ENCODE measurements at regions not wholly inside any gene's neighbourhood (a gene's known extent, or its start where the extent isn't known, plus 50 kb on each side); places are given as distances from the start of the nearest gene placed in this dataset.

GRCh38 chr11:95444309-95445241 lies 213.6 kb upstream of the SESN3 start:
- H3K4ac ChIP-seq (ENCODE audit: low read depth, low read length), result no peak overlapping the region
- H3K56ac ChIP-seq (ENCODE audit: extremely low read depth, insufficient read depth, low read length), result no peak overlapping the region
- H3K27me3 ChIP-seq (ENCODE audit: control insufficient read depth, insufficient read depth, low read length), result peaks cover 2% of the 10 kb centered on the region; the same call in 1 of the 2 replicates
- no peak for TF ChIP-seq ELK1 (IDR thresholded peaks at IDR 0.05; ENCODE audit: borderline replicate concordance, low read depth, low read length)
- no peak for TF ChIP-seq FOS (IDR thresholded peaks at IDR 0.05; ENCODE audit: low read depth, low read length)
- no peak for TF ChIP-seq CEBPB (IDR thresholded peaks at IDR 0.05; ENCODE audit: low read depth, low read length)
- TF ChIP-seq CHD1 (IDR thresholded peaks at IDR 0.05; ENCODE audit: low read depth, low read length), result no peak
- no peak for TF ChIP-seq USF2 (IDR thresholded peaks at IDR 0.05; ENCODE audit: low read depth, low read length)
- TF ChIP-seq RCOR1 (IDR thresholded peaks at IDR 0.05; ENCODE audit: insufficient replicate concordance, low read length), result no peak
- no peak for TF ChIP-seq CTCF (conservative IDR thresholded peaks at IDR 0.05; ENCODE audit: low read depth, low read length)
- no peak overlapping the region for H2BK120ac ChIP-seq (ENCODE audit: low read depth, low read length)
- no peaks in the 10 kb centered on the region for H3K79me1 ChIP-seq (ENCODE audit: low read depth in 1 of 2, low read length in 2 of 2)
- no peak overlapping the region for H3K9ac ChIP-seq (ENCODE audit: low read depth, low read length)
- no peak overlapping the region for H2AFZ ChIP-seq (replicated peaks; ENCODE audit: low read length, poor library complexity)
- H3K9me1 ChIP-seq (ENCODE audit: insufficient read depth, low read length), result no peaks in the 10 kb centered on the region
- H3K4me2 ChIP-seq (ENCODE audit: low read depth, low read length), result no peak overlapping the region
- no peak overlapping the region for H4K91ac ChIP-seq (ENCODE audit: insufficient read depth, low read depth, low read length)
- H3K9me3 ChIP-seq (ENCODE audit: control insufficient read depth, insufficient read depth, low read length), result no peaks in the 10 kb centered on the region; the same call in 1 of the 2 replicates
- no peak overlapping the region for H2BK15ac ChIP-seq (ENCODE audit: low read depth, low read length)
- no peaks in the 10 kb centered on the region for H3K36me3 ChIP-seq (ENCODE audit: control insufficient read depth, insufficient read depth, low read length)
- no peak overlapping the region for H3K4me3 ChIP-seq (ENCODE audit: insufficient read depth, low read depth, low read length)
- dilution Hi-C loops (cut with HindIII; ENCODE audit: low sequenced_read_pairs, unreplicated experiment) (no loop called here), intact Hi-C loops (cut with micrococcal nuclease) (no loop called here), in situ Hi-C loops (cut with MboI; ENCODE audit: low sequenced_read_pairs) (no loop called here)
- H3K23ac ChIP-seq (ENCODE audit: low read depth, low read length), result no peak overlapping the region
- no peak overlapping the region for H3K27ac ChIP-seq (ENCODE audit: insufficient read depth, low read length)
- no peak overlapping the region for H4K8ac ChIP-seq (ENCODE audit: low read depth in 2 of 2, low read length in 2 of 2)
- H3K14ac ChIP-seq (replicated peaks; ENCODE audit: low read depth, low read length), result no peak overlapping the region
- CTCF ChIA-PET, result no interaction called here
- POLR2A ChIA-PET (ENCODE audit: unreplicated experiment), result no interaction called here
- H2AK9ac ChIP-seq (replicated peaks; ENCODE audit: low read depth, low read length, poor library complexity), result no peak overlapping the region
- H2BK20ac ChIP-seq (ENCODE audit: low read depth, low read length), result no peak overlapping the region
- no peaks in the 10 kb centered on the region for H3K4me1 ChIP-seq (ENCODE audit: control insufficient read depth, insufficient read depth, low read length)
- no peak overlapping the region for H3K18ac ChIP-seq (ENCODE audit: low read depth, low read length)
- H4K5ac ChIP-seq (ENCODE audit: low read depth, low read length), result no peak overlapping the region
- DNase-seq (no peak), ATAC-seq (ENCODE audit: low read depth) (no peak)
- 20% methylated on average over 1 of the region's 5 CpGs; no CpG with 5 or more reads in 1 of the 2 experiments for WGBS, 2 experiments (ENCODE audit: extremely low coverage in 2 of 2, insufficient read length in 1 of 2)
- H4K20me1 ChIP-seq (ENCODE audit: insufficient read depth, low read length), result no peaks in the 10 kb centered on the region
- no TSS peak for BruUV-seq (replicated peaks)
- H2BK5ac ChIP-seq (ENCODE audit: low read depth, low read length, poor library complexity, severe bottlenecking), result no peak overlapping the region
- no peak overlapping the region for H2AK5ac ChIP-seq (ENCODE audit: low read depth, low read length)

Data from IMR-90 (cell line).